GM23248 (cell line): ENCODE measurements at regions not wholly inside any gene's neighbourhood (a gene's known extent, or its start where the extent isn't known, plus 50 kb on each side); places are given as distances from the start of the nearest gene placed in this dataset.

Experiments used
- EZH2 ChIP-seq: fragments of 200-600 bp; sonication (generic); IDR thresholded peaks from 2 replicates; pipeline ENCODE4 v1.6.1; 2018; ENCODE audit warnings: antibody characterized with exemption, mild to moderate bottlenecking; ENCODE audit not compliant: insufficient read depth, poor library complexity, severe bottlenecking
- EZH2phosphoT487 ChIP-seq: fragments of 200-600 bp; sonication (generic); IDR thresholded peaks from 2 replicates; pipeline ENCODE4 v1.6.1; 2018; ENCODE audit warnings: antibody characterized with exemption, moderate library complexity, mild to moderate bottlenecking, low read depth; ENCODE audit not compliant: insufficient read depth

DNA sequence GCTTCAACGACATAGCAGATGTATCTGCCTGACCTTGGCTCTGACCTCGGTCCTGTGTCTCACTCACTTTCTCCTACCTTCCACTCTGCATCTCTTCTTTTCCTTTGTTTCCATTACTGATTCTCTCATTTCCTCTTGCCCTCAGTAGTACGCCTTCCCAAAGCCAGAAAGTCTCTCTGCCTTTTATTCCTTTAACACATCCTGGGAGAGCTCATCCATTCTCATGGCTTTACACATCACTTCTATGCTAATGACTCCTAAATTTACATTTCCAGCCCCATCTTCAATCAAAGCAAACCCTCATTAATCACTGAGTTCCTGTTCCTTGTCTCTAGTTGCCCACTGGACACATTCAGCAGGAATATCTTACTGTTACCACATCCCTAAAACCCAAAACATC lies 938.6 kb downstream of the NTRK3 start:
- TF ChIP-seq EZH2phosphoT487 (no peak), EZH2 (no peak)
